Loucy (cell line): ENCODE measurements at regions not wholly inside any gene's neighbourhood (a gene's known extent, or its start where the extent isn't known, plus 50 kb on each side); places are given as distances from the start of the nearest gene placed in this dataset.

Experiments used
- H2AFZ ChIP-seq: fragments of 200-600 bp; sonication (generic); 2 replicates; pipeline ENCODE4 v1.6.0; 2016; ENCODE audit warnings: antibody characterized with exemption, mild to moderate bottlenecking, low read length, moderate library complexity
- H3F3A ChIP-seq: fragments of 200-600 bp; 2 replicates; pipeline ENCODE4 v1.6.0; 2016; ENCODE audit warnings: antibody characterized with exemption, low read depth, mild to moderate bottlenecking
- H3K27me3 ChIP-seq: fragments of 200-600 bp; sonication (generic); 2 replicates; pipeline ENCODE4 v1.6.1; 2014; ENCODE audit warnings: low read length, mild to moderate bottlenecking; ENCODE audit not compliant: insufficient read depth, poor library complexity, severe bottlenecking
- H3K36me3 ChIP-seq: fragments of 200-600 bp; sonication (generic); 2 replicates; pipeline ENCODE4 v1.6.1; 2016; ENCODE audit warnings: low read length; ENCODE audit not compliant: insufficient read depth
- H3K4me1 ChIP-seq: fragments of 200-600 bp; sonication (generic); 2 replicates; pipeline ENCODE4 v1.5.1; 2014; ENCODE audit warnings: low read length, mild to moderate bottlenecking; ENCODE audit not compliant: insufficient read depth, poor library complexity, severe bottlenecking
- H3K4me2 ChIP-seq: fragments of 200-600 bp; sonication (generic); 2 replicates; pipeline ENCODE4 v1.6.0; 2014; ENCODE audit warnings: antibody characterized with exemption, low read length, low read depth, mild to moderate bottlenecking; ENCODE audit not compliant: poor library complexity, severe bottlenecking
- H3K4me3 ChIP-seq: fragments of 200-600 bp; sonication (generic); 2 replicates; pipeline ENCODE4 v1.5.1; 2014; ENCODE audit warnings: low read length, mild to moderate bottlenecking, mixed read lengths; ENCODE audit not compliant: poor library complexity, severe bottlenecking
- H3K79me2 ChIP-seq: fragments of 200-600 bp; sonication (generic); 2 replicates; pipeline ENCODE4 v1.6.1; 2014; ENCODE audit warnings: low read length; ENCODE audit not compliant: insufficient read depth
- H3K9ac ChIP-seq: fragments of 200-600 bp; sonication (generic); 2 replicates; pipeline ENCODE4 v1.6.0; 2014; ENCODE audit warnings: mild to moderate bottlenecking, low read depth, low read length, moderate library complexity; ENCODE audit not compliant: poor library complexity, severe bottlenecking
- H3K9me2 ChIP-seq: fragments of 200-600 bp; sonication (generic); replicated peaks from 2 replicates; pipeline ENCODE4 v1.6.1; 2016; ENCODE audit warnings: low read depth, low read length, mixed read lengths
- H3K9me3 ChIP-seq: fragments of 200-600 bp; sonication (generic); 2 replicates; pipeline ENCODE4 v1.6.1; 2014; ENCODE audit warnings: mild to moderate bottlenecking, antibody characterized with exemption, low read length, low read depth; ENCODE audit not compliant: insufficient read depth
- H4K20me1 ChIP-seq: fragments of 200-600 bp; sonication (generic); 2 replicates; pipeline ENCODE4 v1.6.0; 2014; ENCODE audit warnings: antibody characterized with exemption, low read length, mild to moderate bottlenecking; ENCODE audit not compliant: insufficient read depth, poor library complexity, severe bottlenecking
- CTCF ChIP-seq: fragments of 200-600 bp; sonication (generic); conservative IDR thresholded peaks from 2 replicates; pipeline ENCODE4 v1.5.1; 2014; ENCODE audit warnings: mild to moderate bottlenecking, antibody characterized with exemption, low read length
- EZH2phosphoT487 ChIP-seq: fragments of 200-600 bp; IDR thresholded peaks from 2 replicates; pipeline ENCODE4 v1.6.1; 2018; ENCODE audit warnings: antibody characterized with exemption, mild to moderate bottlenecking, moderate library complexity, borderline replicate concordance

GRCh38 chr6:115544765-115545671, 515.7 kb downstream of the FRK start:
- Histone ChIP-seq H3K79me2 (no peaks in the 10 kb centered on the region), H2AFZ (no peak overlapping the region), H3K27me3 (no peaks in the 10 kb centered on the region), H3K9me2 (no peaks in the 10 kb centered on the region), H3K9me3 (no peaks in the 10 kb centered on the region; the same call in 1 of the 2 replicates), H3F3A (no peaks in the 10 kb centered on the region), H4K20me1 (no peaks in the 10 kb centered on the region), H3K36me3 (no peaks in the 10 kb centered on the region), H3K9ac (no peak overlapping the region), H3K4me3 (no peak overlapping the region), H3K4me2 (no peak overlapping the region), H3K4me1 (no peaks in the 10 kb centered on the region)
- no peak for TF ChIP-seq EZH2phosphoT487
- no peak for TF ChIP-seq CTCF

GRCh38 chr6:115540077-115540869, 520.4 kb downstream of the FRK start:
- no peaks in the 10 kb centered on the region for H3K9me2 ChIP-seq
- no peak overlapping the region for H3K4me2 ChIP-seq
- no peak overlapping the region for H2AFZ ChIP-seq
- H4K20me1 ChIP-seq, result no peaks in the 10 kb centered on the region
- H3K36me3 ChIP-seq, result no peaks in the 10 kb centered on the region
- no peaks in the 10 kb centered on the region; the same call in 1 of the 2 replicates for H3K9me3 ChIP-seq
- H3K4me1 ChIP-seq, result no peaks in the 10 kb centered on the region
- H3K9ac ChIP-seq, result no peak overlapping the region
- no peak for TF ChIP-seq EZH2phosphoT487
- no peak for TF ChIP-seq CTCF
- H3F3A ChIP-seq, result no peaks in the 10 kb centered on the region
- no peak overlapping the region for H3K4me3 ChIP-seq
- H3K27me3 ChIP-seq, result no peaks in the 10 kb centered on the region
- H3K79me2 ChIP-seq, result no peaks in the 10 kb centered on the region

- no peaks in the 10 kb centered on the region for H3K27me3 ChIP-seq
- no peaks in the 10 kb centered on the region for H3K79me2 ChIP-seq
- H3K4me3 ChIP-seq, result no peak overlapping the region
- H2AFZ ChIP-seq, result no peak overlapping the region
- no peak for TF ChIP-seq EZH2phosphoT487
- TF ChIP-seq CTCF, result no peak
- H3K9ac ChIP-seq, result no peak overlapping the region
- no peaks in the 10 kb centered on the region for H3F3A ChIP-seq
- H3K36me3 ChIP-seq, result no peaks in the 10 kb centered on the region
- H4K20me1 ChIP-seq, result no peaks in the 10 kb centered on the region
- H3K9me2 ChIP-seq, result no peaks in the 10 kb centered on the region
- H3K9me3 ChIP-seq, result no peaks in the 10 kb centered on the region
- H3K4me1 ChIP-seq, result no peaks in the 10 kb centered on the region
- H3K4me2 ChIP-seq, result no peak overlapping the region
Measured at GRCh38 chr6:115539531-115539930, 521.2 kb downstream of the FRK start.
